ENCODE measurements at regions not wholly inside any gene's neighbourhood (a gene's known extent, or its start where the extent isn't known, plus 50 kb on each side); places are given as distances from the start of the nearest gene placed in this dataset.

GRCh38 chr5:142382186-142382585, 57.4 kb upstream of the SPRY4 start:
- H3K27me3 ChIP-seq (ENCODE audit: control insufficient read depth, insufficient read depth, low read length), result no peaks in the 10 kb centered on the region
- no peak for DNase-seq (ENCODE audit: low read depth)
- no peaks in the 10 kb centered on the region for H3K36me3 ChIP-seq (ENCODE audit: control insufficient read depth, insufficient read depth, low read length)
- no peak overlapping the region for H3K4me3 ChIP-seq (ENCODE audit: low read depth, low read length)
- no peak for TF ChIP-seq CTCF (IDR thresholded peaks at IDR 0.05; ENCODE audit: insufficient read depth, low read length, poor library complexity, severe bottlenecking)

GRCh38 chr5:142378737-142379634, 54.2 kb upstream of the SPRY4 start:
- TF ChIP-seq CTCF (IDR thresholded peaks at IDR 0.05; ENCODE audit: insufficient read depth, low read length, poor library complexity, severe bottlenecking), result no peak
- Histone ChIP-seq H3K27me3 (ENCODE audit: control insufficient read depth, insufficient read depth, low read length) (no peaks in the 10 kb centered on the region), H3K36me3 (ENCODE audit: control insufficient read depth, insufficient read depth, low read length) (no peaks in the 10 kb centered on the region), H3K4me3 (ENCODE audit: low read depth, low read length) (no peak overlapping the region)
- DNase-seq (ENCODE audit: low read depth), result no peak

- TF ChIP-seq CTCF (IDR thresholded peaks at IDR 0.05; ENCODE audit: insufficient read depth, low read length, poor library complexity, severe bottlenecking), result no peak
- Histone ChIP-seq H3K4me3 (ENCODE audit: low read depth, low read length) (no peak overlapping the region), H3K27me3 (ENCODE audit: control insufficient read depth, insufficient read depth, low read length) (no peaks in the 10 kb centered on the region), H3K36me3 (ENCODE audit: control insufficient read depth, insufficient read depth, low read length) (no peaks in the 10 kb centered on the region)
- no peak for DNase-seq (ENCODE audit: low read depth)
Observed at GRCh38 chr5:142375944-142376411, 51.2 kb upstream of the SPRY4 start.

All from kidney epithelial cell (primary cell).